ENCODE measurements at regions not wholly inside any gene's neighbourhood (a gene's known extent, or its start where the extent isn't known, plus 50 kb on each side); places are given as distances from the start of the nearest gene placed in this dataset.

GRCh38 chr9:79014929-79015699, 556.7 kb upstream of the TLE4 start:
- POLR2A ChIA-PET: no interaction called here
- CTCF ChIA-PET: no interaction called here
- no peak for DNase-seq (ENCODE audit: extremely low spot score)
- TF ChIP-seq SUZ12 (IDR thresholded peaks at IDR 0.05): no peak
- no peak for TF ChIP-seq TARDBP (IDR thresholded peaks at IDR 0.05)
- no peak for TF ChIP-seq ZNF384 (IDR thresholded peaks at IDR 0.05)

- ChIA-PET CTCF (no interaction called here), POLR2A (no interaction called here)
- DNase-seq (ENCODE audit: extremely low spot score): no peak
- TF ChIP-seq HDGF (IDR thresholded peaks at IDR 0.05; ENCODE audit: borderline replicate concordance) (no peak), FOXA1 (IDR thresholded peaks at IDR 0.05) (no peak), NFRKB (IDR thresholded peaks at IDR 0.05) (no peak), TARDBP (IDR thresholded peaks at IDR 0.05) (no peak), LEF1 (IDR thresholded peaks at IDR 0.05; ENCODE audit: borderline replicate concordance) (no peak), SUZ12 (IDR thresholded peaks at IDR 0.05) (no peak)
Observed at GRCh38 chr9:79015951-79016350, 555.8 kb upstream of the TLE4 start.

- no peak for DNase-seq (ENCODE audit: extremely low spot score)
- TF ChIP-seq FOXA1 (IDR thresholded peaks at IDR 0.05) (no peak), ZNF384 (IDR thresholded peaks at IDR 0.05) (no peak), CTBP1 (IDR thresholded peaks at IDR 0.05; ENCODE audit: borderline replicate concordance) (no peak), FOXK2 (IDR thresholded peaks at IDR 0.05) (no peak), SP1 (IDR thresholded peaks at IDR 0.05) (no peak), NFRKB (IDR thresholded peaks at IDR 0.05) (no peak), FOXM1 (IDR thresholded peaks at IDR 0.05; ENCODE audit: borderline replicate concordance) (no peak), PKNOX1 (IDR thresholded peaks at IDR 0.05) (no peak)
- ChIA-PET CTCF (no interaction called here), POLR2A (no interaction called here)
Observed at GRCh38 chr9:79020276-79020675, 551.5 kb upstream of the TLE4 start.

- POLR2A ChIA-PET: no interaction called here
- TF ChIP-seq FOXA1 (IDR thresholded peaks at IDR 0.05) (no peak), SP1 (IDR thresholded peaks at IDR 0.05) (no peak), CTBP1 (IDR thresholded peaks at IDR 0.05; ENCODE audit: borderline replicate concordance) (no peak), BHLHE40 (IDR thresholded peaks at IDR 0.05; ENCODE audit: borderline replicate concordance) (no peak), PKNOX1 (IDR thresholded peaks at IDR 0.05) (no peak), FOXK2 (IDR thresholded peaks at IDR 0.05) (no peak), ARNT (IDR thresholded peaks at IDR 0.05) (no peak), L3MBTL2 (conservative IDR thresholded peaks at IDR 0.05) (no peak)
- CTCF ChIA-PET: no interaction called here
- no peak for DNase-seq (ENCODE audit: extremely low spot score)
Observed at GRCh38 chr9:79021084-79021483, 550.7 kb upstream of the TLE4 start.

GRCh38 chr9:79023134-79023580, 548.6 kb upstream of the TLE4 start:
- TF ChIP-seq PKNOX1 (IDR thresholded peaks at IDR 0.05): no peak
- TF ChIP-seq SUZ12 (IDR thresholded peaks at IDR 0.05): no peak
- TF ChIP-seq FOXM1 (IDR thresholded peaks at IDR 0.05; ENCODE audit: borderline replicate concordance): no peak
- no peak for TF ChIP-seq BHLHE40 (IDR thresholded peaks at IDR 0.05; ENCODE audit: borderline replicate concordance)
- no peak for TF ChIP-seq ZNF384 (IDR thresholded peaks at IDR 0.05)
- no peak for TF ChIP-seq HDGF (IDR thresholded peaks at IDR 0.05; ENCODE audit: borderline replicate concordance)
- no peak for TF ChIP-seq ELF4 (IDR thresholded peaks at IDR 0.05)
- no peak for TF ChIP-seq ARNT (IDR thresholded peaks at IDR 0.05)
- TF ChIP-seq L3MBTL2 (conservative IDR thresholded peaks at IDR 0.05): no peak
- no peak for TF ChIP-seq TARDBP (IDR thresholded peaks at IDR 0.05)
- TF ChIP-seq LEF1 (IDR thresholded peaks at IDR 0.05; ENCODE audit: borderline replicate concordance): no peak
- TF ChIP-seq SP1 (IDR thresholded peaks at IDR 0.05): no peak
- no peak for TF ChIP-seq FOXA1 (IDR thresholded peaks at IDR 0.05)
- no peak for TF ChIP-seq NFRKB (IDR thresholded peaks at IDR 0.05)
- TF ChIP-seq FOXK2 (IDR thresholded peaks at IDR 0.05): no peak
- no peak for TF ChIP-seq CTBP1 (IDR thresholded peaks at IDR 0.05; ENCODE audit: borderline replicate concordance)
- POLR2A ChIA-PET: no interaction called here
- no peak for DNase-seq (ENCODE audit: extremely low spot score)
- CTCF ChIA-PET: no interaction called here

GRCh38 chr9:79026316-79026715, 545.4 kb upstream of the TLE4 start:
- CTCF ChIA-PET: no interaction called here

More at GRCh38 chr9:79026316-79026715, 545.4 kb upstream of the TLE4 start:
- no peak for DNase-seq (ENCODE audit: extremely low spot score)
- TF ChIP-seq FOXM1 (IDR thresholded peaks at IDR 0.05; ENCODE audit: borderline replicate concordance): no peak
- no peak for TF ChIP-seq ELF4 (IDR thresholded peaks at IDR 0.05)
- TF ChIP-seq ARNT (IDR thresholded peaks at IDR 0.05): no peak
- TF ChIP-seq HDGF (IDR thresholded peaks at IDR 0.05; ENCODE audit: borderline replicate concordance): no peak
- no peak for TF ChIP-seq PKNOX1 (IDR thresholded peaks at IDR 0.05)
- no peak for TF ChIP-seq LEF1 (IDR thresholded peaks at IDR 0.05; ENCODE audit: borderline replicate concordance)
- TF ChIP-seq FOXA1 (IDR thresholded peaks at IDR 0.05): no peak
- no peak for TF ChIP-seq NFRKB (IDR thresholded peaks at IDR 0.05)
- TF ChIP-seq TARDBP (IDR thresholded peaks at IDR 0.05): no peak
- TF ChIP-seq SP1 (IDR thresholded peaks at IDR 0.05): no peak
- no peak for TF ChIP-seq SUZ12 (IDR thresholded peaks at IDR 0.05)
- TF ChIP-seq L3MBTL2 (conservative IDR thresholded peaks at IDR 0.05): no peak
- TF ChIP-seq FOXK2 (IDR thresholded peaks at IDR 0.05): no peak
- no peak for TF ChIP-seq ZNF384 (IDR thresholded peaks at IDR 0.05)
- TF ChIP-seq CTBP1 (IDR thresholded peaks at IDR 0.05; ENCODE audit: borderline replicate concordance): no peak
- no peak for TF ChIP-seq BHLHE40 (IDR thresholded peaks at IDR 0.05; ENCODE audit: borderline replicate concordance)
- POLR2A ChIA-PET: no interaction called here
